NCI-H2107 (cell line): ENCODE measurements at regions not wholly inside any gene's neighbourhood (a gene's known extent, or its start where the extent isn't known, plus 50 kb on each side); places are given as distances from the start of the nearest gene placed in this dataset.
A peak's percentile ranks its signal among the peaks of the same experiment; 100 is the strongest.

Source experiments
- DNase-seq: peaks from one replicate; lab custom pipeline; 2025; lab: John Stamatoyannopoulos, UW

GRCh38 chr21:43332861-43333297, 94.1 kb downstream of the SIK1 start:
- DNase-seq, result no peak

GRCh38 chr21:43331962-43332828, 94.7 kb downstream of the SIK1 start:
- no peak for DNase-seq

- no peak for DNase-seq
Measured at GRCh38 chr21:43331111-43331961, 95.6 kb downstream of the SIK1 start.

- no peak for DNase-seq
Measured at GRCh38 chr21:43330306-43330881, 96.5 kb downstream of the SIK1 start.

- DNase-seq, result no peak
Measured at GRCh38 chr21:43329711-43330269, 97.1 kb downstream of the SIK1 start.

- DNase-seq, result no peak
Measured at GRCh38 chr21:43328958-43329691, 97.8 kb downstream of the SIK1 start.

- no peak for DNase-seq
Measured at GRCh38 chr21:43328185-43328957, 98.6 kb downstream of the SIK1 start.

GRCh38 chr21:43325968-43326715, 100.8 kb downstream of the SIK1 start:
- no peak for DNase-seq

- no peak for DNase-seq
Measured at GRCh38 chr21:43325036-43325435, 101.9 kb downstream of the SIK1 start.

- DNase-seq, result no peak
Measured at GRCh38 chr21:43324596-43324995, 102.3 kb downstream of the SIK1 start.

GRCh38 chr21:43323244-43324005, 103.5 kb downstream of the SIK1 start:
- no peak for DNase-seq

GRCh38 chr21:43322805-43323204, 104.1 kb downstream of the SIK1 start:
- DNase-seq, result no peak

- DNase-seq, result no peak
Measured at GRCh38 chr21:43322311-43322710, 104.6 kb downstream of the SIK1 start.

GRCh38 chr21:43321611-43322010, 105.3 kb downstream of the SIK1 start:
- no peak for DNase-seq

GRCh38 chr21:43321111-43321510, 105.8 kb downstream of the SIK1 start:
- DNase-seq, result no peak

- no peak for DNase-seq
Measured at GRCh38 chr21:43320526-43320925, 106.4 kb downstream of the SIK1 start.

- DNase-seq, result peak; percentile 83
Measured at GRCh38 chr21:43318841-43319781, 107.8 kb downstream of the SIK1 start.

- DNase-seq, result no peak
Measured at GRCh38 chr21:43318368-43318767, 108.6 kb downstream of the SIK1 start.
